C4-2B (cell line): ENCODE measurements at regions not wholly inside any gene's neighbourhood (a gene's known extent, or its start where the extent isn't known, plus 50 kb on each side); places are given as distances from the start of the nearest gene placed in this dataset.
"Not testable (repeated sequence)": the region's sequence is repeated elsewhere in the genome, so short reads cannot be mapped to it uniquely, and the experiment has no call there.

Experiments
- H3K27ac ChIP-seq: fragments of 450-650 bp; 2 replicates; pipeline ENCODE4 v1.5.1; 2017
- CTCF ChIP-seq: fragments of 450-650 bp; conservative IDR thresholded peaks from 2 replicates; pipeline ENCODE4 v1.5.1; 2017; ENCODE audit warnings: mild to moderate bottlenecking
- ZFX ChIP-seq: fragments of 450-650 bp; IDR thresholded peaks from 2 replicates; pipeline ENCODE4 v1.6.1; 2017

- no peak overlapping the region for H3K27ac ChIP-seq
- TF ChIP-seq ZFX (no peak), CTCF (no peak)
These were observed 56.3 kb downstream of the FOXI3 start for GRCh38 chr2:88396209-88396608.

- no peak overlapping the region for H3K27ac ChIP-seq
- no peak for TF ChIP-seq ZFX
- TF ChIP-seq CTCF = no peak
These were observed 74.9 kb downstream of the FOXI3 start for GRCh38 chr2:88377641-88377991.

- no peak overlapping the region for H3K27ac ChIP-seq
- no peak for TF ChIP-seq ZFX
- no peak for TF ChIP-seq CTCF
These were observed 80.5 kb downstream of the FOXI3 start for GRCh38 chr2:88372042-88372441.

- not testable (repeated sequence) for H3K27ac ChIP-seq
These were observed 87.1 kb downstream of the FOXI3 start for GRCh38 chr2:88365408-88365807.

GRCh38 chr2:88355486-88355885, 97.0 kb downstream of the FOXI3 start:
- no peak overlapping the region for H3K27ac ChIP-seq
- TF ChIP-seq CTCF (no peak), ZFX (no peak)

GRCh38 chr2:88351249-88351601, 101.3 kb downstream of the FOXI3 start:
- no peak for TF ChIP-seq ZFX
- TF ChIP-seq CTCF = peak; percentile 56
- H3K27ac ChIP-seq = no peak overlapping the region

GRCh38 chr2:88350331-88351248, 101.9 kb downstream of the FOXI3 start:
- H3K27ac ChIP-seq = peak overlapping the region; percentile 12; the same call in 1 of the 2 replicates
- TF ChIP-seq ZFX (no peak), CTCF (peak; percentile 88)

GRCh38 chr2:88345842-88346241, 106.7 kb downstream of the FOXI3 start:
- TF ChIP-seq ZFX = no peak
- H3K27ac ChIP-seq = no peak overlapping the region
